GM23338 (cell line): ENCODE measurements at regions not wholly inside any gene's neighbourhood (a gene's known extent, or its start where the extent isn't known, plus 50 kb on each side); places are given as distances from the start of the nearest gene placed in this dataset.

Source experiments
- ATAC-seq: fragments of 200-7000 bp; cut with Tn5 transposase; 3 replicates; pipeline ENCODE4 v1.9.1; 2020
- DNase-seq: peaks from one replicate; pipeline ENCODE4 v3.0.0-alpha.2; 2015; ENCODE audit warnings: low spot score
- H2AFZ ChIP-seq: fragments of 200-600 bp; sonication (generic); 2 replicates; pipeline ENCODE4 v1.8.0; 2016; ENCODE audit warnings: antibody characterized with exemption, mild to moderate bottlenecking, moderate library complexity
- H3F3A ChIP-seq: fragments of 200-600 bp; sonication (generic); replicated peaks from 2 replicates; pipeline ENCODE4 v1.8.0; 2017; ENCODE audit warnings: antibody characterized with exemption, mixed run types, low read depth
- H3K27ac ChIP-seq: fragments of 200-600 bp; sonication (generic); 2 replicates; pipeline ENCODE4 v1.6.1; 2016; ENCODE audit warnings: low read depth
- H3K27me3 ChIP-seq: fragments of 200-600 bp; sonication (generic); 2 replicates; pipeline ENCODE4 v1.8.0; 2016; ENCODE audit warnings: mild to moderate bottlenecking, mixed run types, moderate library complexity; ENCODE audit not compliant: insufficient read depth
- H3K36me3 ChIP-seq: fragments of 200-600 bp; sonication (generic); 2 replicates; pipeline ENCODE4 v1.8.0; 2016; ENCODE audit warnings: mild to moderate bottlenecking; ENCODE audit not compliant: insufficient read depth
- H3K4me1 ChIP-seq: fragments of 200-600 bp; sonication (generic); 2 replicates; pipeline ENCODE4 v1.8.0; 2016; ENCODE audit warnings: mild to moderate bottlenecking, moderate library complexity; ENCODE audit not compliant: insufficient read depth
- H3K4me2 ChIP-seq: fragments of 200-600 bp; sonication (generic); 2 replicates; pipeline ENCODE4 v1.7.1; 2017; ENCODE audit warnings: mixed run types
- H3K4me3 ChIP-seq: fragments of 200-600 bp; sonication (generic); 2 replicates; pipeline ENCODE4 v1.6.1; 2016; ENCODE audit warnings: mixed run types
- H3K79me2 ChIP-seq: fragments of 200-600 bp; sonication (generic); replicated peaks from 2 replicates; pipeline ENCODE4 v1.8.0; 2017; ENCODE audit warnings: mild to moderate bottlenecking; ENCODE audit not compliant: insufficient read depth
- H3K9me2 ChIP-seq: fragments of 200-600 bp; sonication (generic); 2 replicates; pipeline ENCODE4 v1.8.0; 2017; ENCODE audit not compliant: insufficient read depth
- H4K20me1 ChIP-seq: fragments of 200-600 bp; sonication (generic); replicated peaks from 2 replicates; pipeline ENCODE4 v1.8.0; 2017; ENCODE audit warnings: mild to moderate bottlenecking; ENCODE audit not compliant: insufficient read depth
- H3K27ac Mint-ChIP-seq: 2 replicates; pipeline ENCODE4 v1.8.0; 2020; ENCODE audit warnings: inconsistent platforms, mild to moderate bottlenecking, moderate library complexity, mixed read lengths
- H3K27me3 Mint-ChIP-seq: 3 replicates; pipeline ENCODE4 v1.8.0; 2022; ENCODE audit warnings: low read depth, mild to moderate bottlenecking, moderate library complexity, mixed read lengths, inconsistent platforms; ENCODE audit not compliant: insufficient read depth, poor library complexity
- H3K36me3 Mint-ChIP-seq: 3 replicates; pipeline ENCODE4 v1.8.0; 2021; ENCODE audit warnings: low read depth, mild to moderate bottlenecking, inconsistent platforms, moderate library complexity, mixed read lengths
- H3K4me1 Mint-ChIP-seq: 3 replicates; pipeline ENCODE4 v1.8.0; 2020; ENCODE audit warnings: mild to moderate bottlenecking, inconsistent platforms, mixed read lengths
- H3K4me3 Mint-ChIP-seq: 3 replicates; pipeline ENCODE4 v1.8.0; 2021; ENCODE audit warnings: moderate library complexity, mild to moderate bottlenecking, inconsistent platforms, mixed read lengths
- H3K9me3 Mint-ChIP-seq: 3 replicates; pipeline ENCODE4 v1.8.0; 2020; ENCODE audit warnings: moderate library complexity, mild to moderate bottlenecking, inconsistent platforms, mixed read lengths
- CREB1 ChIP-seq: fragments of 250-450 bp; sonication (Bioruptor Pico); IDR thresholded peaks from 2 replicates; pipeline ENCODE4 v1.5.0; 2020; ENCODE audit warnings: low read depth, mild to moderate bottlenecking, moderate library complexity
- CTCF ChIP-seq, 2 experiments: fragments of 200-600 bp in 1 of 2; sonication (generic) in 1 of 2; conservative IDR thresholded peaks; 2 replicates each; pipeline versions ENCODE4 v1.5.1 to v1.6.1; 2016 to 2017; ENCODE audit warnings: antibody characterized with exemption in 2 of 2, low read depth in 2 of 2, mild to moderate bottlenecking in 2 of 2, moderate library complexity in 1 of 2
- EZH2 ChIP-seq: fragments of 200-600 bp; sonication (generic); IDR thresholded peaks from one replicate; pipeline ENCODE4 v1.8.0; 2017; ENCODE audit warnings: antibody characterized with exemption, mild to moderate bottlenecking, low read depth; ENCODE audit not compliant: unreplicated experiment
- JUNB ChIP-seq: IDR thresholded peaks from one replicate; pipeline ENCODE4 v1.6.1; 2016; ENCODE audit warnings: antibody characterized with exemption; ENCODE audit not compliant: unreplicated experiment
- NANOG ChIP-seq: IDR thresholded peaks from 2 replicates; pipeline ENCODE4 v1.6.1; 2016; ENCODE audit warnings: antibody characterized with exemption, borderline replicate concordance
- POLR2AphosphoS5 ChIP-seq: IDR thresholded peaks from 2 replicates; pipeline ENCODE4 v1.6.1; 2016; ENCODE audit warnings: antibody characterized with exemption, low read depth
- ZNF331 ChIP-seq: fragments of 250-450 bp; sonication (Bioruptor Pico); IDR thresholded peaks from 2 replicates; pipeline ENCODE4 v1.5.0; 2020; ENCODE audit warnings: low read depth, mild to moderate bottlenecking, moderate library complexity
- TF ChIP-seq, protein P1 (sequence below): IDR thresholded peaks from one replicate; pipeline ENCODE4 v1.6.1; 2018; ENCODE audit warnings: antibody characterized with exemption; ENCODE audit not compliant: unreplicated experiment
- TF ChIP-seq, protein P2 (sequence below): fragments of 250-450 bp; sonication (Bioruptor Pico); IDR thresholded peaks from 2 replicates; pipeline ENCODE4 v1.5.0; 2020; ENCODE audit warnings: mild to moderate bottlenecking, moderate library complexity
- TF ChIP-seq, protein P3 (sequence below): IDR thresholded peaks from 2 replicates; pipeline ENCODE4 v1.6.1; 2016; ENCODE audit warnings: antibody characterized with exemption

GRCh38 chr17:12438212-12438611 lies 227.5 kb upstream of the MYOCD start:
- H3K27ac Mint-ChIP-seq, result no peak overlapping the region
- no peak overlapping the region for H3K27ac ChIP-seq
- no peaks in the 10 kb centered on the region for H3K27me3 ChIP-seq
- ATAC-seq, result no peak
- no peaks in the 10 kb centered on the region for H3F3A ChIP-seq
- peaks cover 7% of the 10 kb centered on the region for H3K9me3 Mint-ChIP-seq
- H3K9me2 ChIP-seq, result peaks cover 8% of the 10 kb centered on the region
- no peaks in the 10 kb centered on the region for H3K79me2 ChIP-seq
- H3K36me3 Mint-ChIP-seq, result no peaks in the 10 kb centered on the region
- H3K4me3 ChIP-seq, result no peak overlapping the region
- no peaks in the 10 kb centered on the region for H3K36me3 ChIP-seq
- H3K27me3 Mint-ChIP-seq, result peaks cover 2% of the 10 kb centered on the region
- TF ChIP-seq NANOG (no peak), ZNF331 (CRISPR knock-in tag) (no peak), POLR2AphosphoS5 (no peak), JUNB (no peak), CREB1 (CRISPR knock-in tag) (no peak), EZH2 (no peak), CTCF (conservative IDR thresholded peaks at IDR 0.05; ENCODE audit: low read depth in 2 of 2) (no peak)
- TF ChIP-seq, protein P1, sequence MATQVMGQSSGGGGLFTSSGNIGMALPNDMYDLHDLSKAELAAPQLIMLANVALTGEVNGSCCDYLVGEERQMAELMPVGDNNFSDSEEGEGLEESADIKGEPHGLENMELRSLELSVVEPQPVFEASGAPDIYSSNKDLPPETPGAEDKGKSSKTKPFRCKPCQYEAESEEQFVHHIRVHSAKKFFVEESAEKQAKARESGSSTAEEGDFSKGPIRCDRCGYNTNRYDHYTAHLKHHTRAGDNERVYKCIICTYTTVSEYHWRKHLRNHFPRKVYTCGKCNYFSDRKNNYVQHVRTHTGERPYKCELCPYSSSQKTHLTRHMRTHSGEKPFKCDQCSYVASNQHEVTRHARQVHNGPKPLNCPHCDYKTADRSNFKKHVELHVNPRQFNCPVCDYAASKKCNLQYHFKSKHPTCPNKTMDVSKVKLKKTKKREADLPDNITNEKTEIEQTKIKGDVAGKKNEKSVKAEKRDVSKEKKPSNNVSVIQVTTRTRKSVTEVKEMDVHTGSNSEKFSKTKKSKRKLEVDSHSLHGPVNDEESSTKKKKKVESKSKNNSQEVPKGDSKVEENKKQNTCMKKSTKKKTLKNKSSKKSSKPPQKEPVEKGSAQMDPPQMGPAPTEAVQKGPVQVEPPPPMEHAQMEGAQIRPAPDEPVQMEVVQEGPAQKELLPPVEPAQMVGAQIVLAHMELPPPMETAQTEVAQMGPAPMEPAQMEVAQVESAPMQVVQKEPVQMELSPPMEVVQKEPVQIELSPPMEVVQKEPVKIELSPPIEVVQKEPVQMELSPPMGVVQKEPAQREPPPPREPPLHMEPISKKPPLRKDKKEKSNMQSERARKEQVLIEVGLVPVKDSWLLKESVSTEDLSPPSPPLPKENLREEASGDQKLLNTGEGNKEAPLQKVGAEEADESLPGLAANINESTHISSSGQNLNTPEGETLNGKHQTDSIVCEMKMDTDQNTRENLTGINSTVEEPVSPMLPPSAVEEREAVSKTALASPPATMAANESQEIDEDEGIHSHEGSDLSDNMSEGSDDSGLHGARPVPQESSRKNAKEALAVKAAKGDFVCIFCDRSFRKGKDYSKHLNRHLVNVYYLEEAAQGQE, result no peak
- TF ChIP-seq, protein P2, sequence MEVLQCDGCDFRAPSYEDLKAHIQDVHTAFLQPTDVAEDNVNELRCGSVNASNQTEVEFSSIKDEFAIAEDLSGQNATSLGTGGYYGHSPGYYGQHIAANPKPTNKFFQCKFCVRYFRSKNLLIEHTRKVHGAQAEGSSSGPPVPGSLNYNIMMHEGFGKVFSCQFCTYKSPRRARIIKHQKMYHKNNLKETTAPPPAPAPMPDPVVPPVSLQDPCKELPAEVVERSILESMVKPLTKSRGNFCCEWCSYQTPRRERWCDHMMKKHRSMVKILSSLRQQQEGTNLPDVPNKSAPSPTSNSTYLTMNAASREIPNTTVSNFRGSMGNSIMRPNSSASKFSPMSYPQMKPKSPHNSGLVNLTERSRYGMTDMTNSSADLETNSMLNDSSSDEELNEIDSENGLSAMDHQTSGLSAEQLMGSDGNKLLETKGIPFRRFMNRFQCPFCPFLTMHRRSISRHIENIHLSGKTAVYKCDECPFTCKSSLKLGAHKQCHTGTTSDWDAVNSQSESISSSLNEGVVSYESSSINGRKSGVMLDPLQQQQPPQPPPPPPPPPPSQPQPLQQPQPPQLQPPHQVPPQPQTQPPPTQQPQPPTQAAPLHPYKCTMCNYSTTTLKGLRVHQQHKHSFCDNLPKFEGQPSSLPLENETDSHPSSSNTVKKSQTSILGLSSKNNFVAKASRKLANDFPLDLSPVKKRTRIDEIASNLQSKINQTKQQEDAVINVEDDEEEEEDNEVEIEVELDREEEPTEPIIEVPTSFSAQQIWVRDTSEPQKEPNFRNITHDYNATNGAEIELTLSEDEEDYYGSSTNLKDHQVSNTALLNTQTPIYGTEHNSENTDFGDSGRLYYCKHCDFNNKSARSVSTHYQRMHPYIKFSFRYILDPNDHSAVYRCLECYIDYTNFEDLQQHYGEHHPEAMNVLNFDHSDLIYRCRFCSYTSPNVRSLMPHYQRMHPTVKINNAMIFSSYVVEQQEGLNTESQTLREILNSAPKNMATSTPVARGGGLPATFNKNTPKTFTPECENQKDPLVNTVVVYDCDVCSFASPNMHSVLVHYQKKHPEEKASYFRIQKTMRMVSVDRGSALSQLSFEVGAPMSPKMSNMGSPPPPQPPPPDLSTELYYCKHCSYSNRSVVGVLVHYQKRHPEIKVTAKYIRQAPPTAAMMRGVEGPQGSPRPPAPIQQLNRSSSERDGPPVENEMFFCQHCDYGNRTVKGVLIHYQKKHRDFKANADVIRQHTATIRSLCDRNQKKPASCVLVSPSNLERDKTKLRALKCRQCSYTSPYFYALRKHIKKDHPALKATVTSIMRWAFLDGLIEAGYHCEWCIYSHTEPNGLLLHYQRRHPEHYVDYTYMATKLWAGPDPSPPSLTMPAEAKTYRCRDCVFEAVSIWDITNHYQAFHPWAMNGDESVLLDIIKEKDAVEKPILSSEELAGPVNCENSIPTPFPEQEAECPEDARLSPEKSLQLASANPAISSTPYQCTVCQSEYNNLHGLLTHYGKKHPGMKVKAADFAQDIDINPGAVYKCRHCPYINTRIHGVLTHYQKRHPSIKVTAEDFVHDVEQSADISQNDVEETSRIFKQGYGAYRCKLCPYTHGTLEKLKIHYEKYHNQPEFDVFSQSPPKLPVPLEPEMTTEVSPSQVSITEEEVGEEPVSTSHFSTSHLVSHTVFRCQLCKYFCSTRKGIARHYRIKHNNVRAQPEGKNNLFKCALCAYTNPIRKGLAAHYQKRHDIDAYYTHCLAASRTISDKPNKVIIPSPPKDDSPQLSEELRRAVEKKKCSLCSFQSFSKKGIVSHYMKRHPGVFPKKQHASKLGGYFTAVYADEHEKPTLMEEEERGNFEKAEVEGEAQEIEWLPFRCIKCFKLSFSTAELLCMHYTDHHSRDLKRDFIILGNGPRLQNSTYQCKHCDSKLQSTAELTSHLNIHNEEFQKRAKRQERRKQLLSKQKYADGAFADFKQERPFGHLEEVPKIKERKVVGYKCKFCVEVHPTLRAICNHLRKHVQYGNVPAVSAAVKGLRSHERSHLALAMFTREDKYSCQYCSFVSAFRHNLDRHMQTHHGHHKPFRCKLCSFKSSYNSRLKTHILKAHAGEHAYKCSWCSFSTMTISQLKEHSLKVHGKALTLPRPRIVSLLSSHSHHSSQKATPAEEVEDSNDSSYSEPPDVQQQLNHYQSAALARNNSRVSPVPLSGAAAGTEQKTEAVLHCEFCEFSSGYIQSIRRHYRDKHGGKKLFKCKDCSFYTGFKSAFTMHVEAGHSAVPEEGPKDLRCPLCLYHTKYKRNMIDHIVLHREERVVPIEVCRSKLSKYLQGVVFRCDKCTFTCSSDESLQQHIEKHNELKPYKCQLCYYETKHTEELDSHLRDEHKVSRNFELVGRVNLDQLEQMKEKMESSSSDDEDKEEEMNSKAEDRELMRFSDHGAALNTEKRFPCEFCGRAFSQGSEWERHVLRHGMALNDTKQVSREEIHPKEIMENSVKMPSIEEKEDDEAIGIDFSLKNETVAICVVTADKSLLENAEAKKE (CRISPR knock-in tag), result no peak
- TF ChIP-seq, protein P3, sequence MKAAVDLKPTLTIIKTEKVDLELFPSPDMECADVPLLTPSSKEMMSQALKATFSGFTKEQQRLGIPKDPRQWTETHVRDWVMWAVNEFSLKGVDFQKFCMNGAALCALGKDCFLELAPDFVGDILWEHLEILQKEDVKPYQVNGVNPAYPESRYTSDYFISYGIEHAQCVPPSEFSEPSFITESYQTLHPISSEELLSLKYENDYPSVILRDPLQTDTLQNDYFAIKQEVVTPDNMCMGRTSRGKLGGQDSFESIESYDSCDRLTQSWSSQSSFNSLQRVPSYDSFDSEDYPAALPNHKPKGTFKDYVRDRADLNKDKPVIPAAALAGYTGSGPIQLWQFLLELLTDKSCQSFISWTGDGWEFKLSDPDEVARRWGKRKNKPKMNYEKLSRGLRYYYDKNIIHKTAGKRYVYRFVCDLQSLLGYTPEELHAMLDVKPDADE, result no peak
- peaks cover 9% of the 10 kb centered on the region for H3K4me1 Mint-ChIP-seq
- H3K4me1 ChIP-seq, result no peaks in the 10 kb centered on the region
- H3K4me2 ChIP-seq, result no peak overlapping the region
- no peak overlapping the region for H3K4me3 Mint-ChIP-seq
- DNase-seq, result no peak
- H2AFZ ChIP-seq, result no peak overlapping the region
- no peaks in the 10 kb centered on the region for H4K20me1 ChIP-seq
